Colonic mucosa (tissue), 4 donors: ENCODE measurements at regions not wholly inside any gene's neighbourhood (a gene's known extent, or its start where the extent isn't known, plus 50 kb on each side); places are given as distances from the start of the nearest gene placed in this dataset.
"Not testable (repeated sequence)": the region's sequence is repeated elsewhere in the genome, so short reads cannot be mapped to it uniquely, and the experiment has no call there.

Source experiments
- DNase-seq: peaks from one replicate; pipeline ENCODE4 v3.0.0-alpha.2; 2020
- H3K27ac ChIP-seq: fragments of 200-600 bp; one replicate; pipeline ENCODE4 v1.8.0; 2021
- H3K27me3 ChIP-seq: fragments of 200-600 bp; one replicate; pipeline ENCODE4 v1.8.0; 2021
- H3K36me3 ChIP-seq: fragments of 200-600 bp; one replicate; pipeline ENCODE4 v1.8.0; 2021
- H3K4me1 ChIP-seq: fragments of 200-600 bp; one replicate; pipeline ENCODE4 v1.8.0; 2021; ENCODE audit warnings: mild to moderate bottlenecking
- H3K4me3 ChIP-seq: fragments of 200-600 bp; one replicate; pipeline ENCODE4 v1.8.0; 2021
- H3K9ac ChIP-seq, 2 donors: one replicate each; pipeline ENCODE4 v1.7.0; 2013; ENCODE audit warnings: control low read depth in 2 of 2, low read depth in 2 of 2, low read length in 2 of 2
- H3K9me3 ChIP-seq: fragments of 200-600 bp; one replicate; pipeline ENCODE4 v1.8.0; 2021
- intact Hi-C: fragments of 100-400 bp; cut with DNase I; formaldehyde crosslinking; loops from one replicate; pipeline ENCODE4 v1.14.1; 2022
- TF ChIP-seq, protein P1 (sequence below): fragments of 200-600 bp; IDR thresholded peaks from one replicate; pipeline ENCODE4 v1.8.0; 2022; ENCODE audit warnings: antibody characterized with exemption, mild to moderate bottlenecking
- donor health status: healthy.
- donor health status: DM: no; HTN: no; CAD: no.
- donor health status: DM: no; HTN: no; CAD: no.

- intact Hi-C loops, result no loop called here
- Histone ChIP-seq H3K27ac (no peak overlapping the region), H3K4me3 (no peak overlapping the region), H3K9ac (no peak overlapping the region), H3K27me3 (no peaks in the 10 kb centered on the region), H3K9me3 (no peaks in the 10 kb centered on the region), H3K4me1 (no peaks in the 10 kb centered on the region), H3K36me3 (no peaks in the 10 kb centered on the region)
- no peak for DNase-seq
- TF ChIP-seq, protein P1, sequence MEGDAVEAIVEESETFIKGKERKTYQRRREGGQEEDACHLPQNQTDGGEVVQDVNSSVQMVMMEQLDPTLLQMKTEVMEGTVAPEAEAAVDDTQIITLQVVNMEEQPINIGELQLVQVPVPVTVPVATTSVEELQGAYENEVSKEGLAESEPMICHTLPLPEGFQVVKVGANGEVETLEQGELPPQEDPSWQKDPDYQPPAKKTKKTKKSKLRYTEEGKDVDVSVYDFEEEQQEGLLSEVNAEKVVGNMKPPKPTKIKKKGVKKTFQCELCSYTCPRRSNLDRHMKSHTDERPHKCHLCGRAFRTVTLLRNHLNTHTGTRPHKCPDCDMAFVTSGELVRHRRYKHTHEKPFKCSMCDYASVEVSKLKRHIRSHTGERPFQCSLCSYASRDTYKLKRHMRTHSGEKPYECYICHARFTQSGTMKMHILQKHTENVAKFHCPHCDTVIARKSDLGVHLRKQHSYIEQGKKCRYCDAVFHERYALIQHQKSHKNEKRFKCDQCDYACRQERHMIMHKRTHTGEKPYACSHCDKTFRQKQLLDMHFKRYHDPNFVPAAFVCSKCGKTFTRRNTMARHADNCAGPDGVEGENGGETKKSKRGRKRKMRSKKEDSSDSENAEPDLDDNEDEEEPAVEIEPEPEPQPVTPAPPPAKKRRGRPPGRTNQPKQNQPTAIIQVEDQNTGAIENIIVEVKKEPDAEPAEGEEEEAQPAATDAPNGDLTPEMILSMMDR, result no peak
These were observed 945.5 kb downstream of the TTLL7 start for GRCh38 chr1:83053446-83053845.

GRCh38 chr1:83052865-83053264 lies 946.1 kb downstream of the TTLL7 start:
- no peaks in the 10 kb centered on the region for H3K36me3 ChIP-seq
- intact Hi-C loops, result no loop called here
- H3K4me3 ChIP-seq, result no peak overlapping the region
- no peak overlapping the region for H3K27ac ChIP-seq
- H3K9me3 ChIP-seq, result no peaks in the 10 kb centered on the region
- no peak overlapping the region for H3K9ac ChIP-seq
- H3K27me3 ChIP-seq, result no peaks in the 10 kb centered on the region
- TF ChIP-seq, protein P1, result no peak
- DNase-seq, result no peak
- H3K4me1 ChIP-seq, result no peaks in the 10 kb centered on the region

GRCh38 chr1:83051053-83051452 lies 947.9 kb downstream of the TTLL7 start:
- H3K36me3 ChIP-seq, H3K4me1 ChIP-seq, intact Hi-C loops, H3K27me3 ChIP-seq, H3K9me3 ChIP-seq, H3K27ac ChIP-seq, H3K4me3 ChIP-seq, H3K9ac ChIP-seq, DNase-seq: not testable (repeated sequence)

- H3K4me1 ChIP-seq, result no peaks in the 10 kb centered on the region
- H3K9me3 ChIP-seq, result no peaks in the 10 kb centered on the region
- H3K27me3 ChIP-seq, result no peaks in the 10 kb centered on the region
- no peak overlapping the region for H3K9ac ChIP-seq
- no peaks in the 10 kb centered on the region for H3K36me3 ChIP-seq
- no peak overlapping the region for H3K27ac ChIP-seq
- intact Hi-C loops, result no loop called here
- no peak for DNase-seq
- TF ChIP-seq, protein P1, result no peak
- no peak overlapping the region for H3K4me3 ChIP-seq
These were observed 955.7 kb downstream of the TTLL7 start for GRCh38 chr1:83043244-83043643.

DNA sequence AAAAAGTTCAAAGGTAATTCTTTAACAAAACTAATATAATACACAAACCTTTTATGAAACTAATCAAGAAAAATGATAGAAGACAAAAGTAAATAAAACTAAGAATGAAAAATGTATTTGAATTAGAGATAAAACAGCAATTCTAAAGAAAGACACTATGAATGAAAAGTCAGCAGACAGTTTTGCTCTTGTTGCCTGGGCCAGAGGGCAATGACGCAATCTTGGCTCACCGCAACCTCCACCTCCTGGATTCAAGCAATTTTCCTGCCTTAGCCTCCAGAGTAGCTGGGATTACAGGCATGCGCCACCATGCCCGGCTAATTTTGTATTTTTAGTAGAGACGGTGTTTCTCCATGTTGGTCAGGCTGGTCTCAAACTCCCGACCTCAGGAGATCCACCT lies 959.8 kb downstream of the TTLL7 start:
- DNase-seq, H3K9me3 ChIP-seq, H3K4me3 ChIP-seq, H3K27ac ChIP-seq, H3K27me3 ChIP-seq, H3K36me3 ChIP-seq, H3K4me1 ChIP-seq, intact Hi-C loops, H3K9ac ChIP-seq: not testable (repeated sequence)

DNA sequence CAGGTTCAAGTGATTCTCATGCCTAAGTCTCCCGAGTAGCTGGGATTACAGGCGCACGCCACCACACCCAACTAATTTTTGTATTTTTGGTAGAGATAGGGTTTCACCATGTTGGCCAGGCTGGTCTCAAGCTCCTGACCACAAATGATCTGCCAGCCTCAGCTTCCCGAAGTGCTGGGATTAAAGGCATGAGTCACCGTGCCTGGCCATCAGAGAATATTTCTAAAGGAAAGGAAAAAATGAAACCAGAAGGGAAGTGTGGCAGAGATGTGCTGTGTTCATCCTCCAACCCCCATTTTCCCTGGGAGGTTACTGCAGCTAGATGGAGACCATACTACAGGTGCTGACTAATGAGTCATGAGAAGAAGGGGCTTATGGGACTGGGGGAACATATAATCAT lies 964.1 kb downstream of the TTLL7 start:
- TF ChIP-seq, protein P1, result no peak
- Histone ChIP-seq H3K9ac (no peak overlapping the region), H3K27me3 (no peaks in the 10 kb centered on the region), H3K4me1 (no peaks in the 10 kb centered on the region), H3K4me3 (no peak overlapping the region), H3K36me3 (no peaks in the 10 kb centered on the region), H3K9me3 (no peaks in the 10 kb centered on the region), H3K27ac (no peak overlapping the region)
- intact Hi-C loops, result no loop called here
- DNase-seq, result no peak

- no peaks in the 10 kb centered on the region for H3K27me3 ChIP-seq
- no peaks in the 10 kb centered on the region for H3K9me3 ChIP-seq
- no peaks in the 10 kb centered on the region for H3K4me1 ChIP-seq
- TF ChIP-seq, protein P1, result no peak
- H3K9ac ChIP-seq, result no peak overlapping the region
- H3K27ac ChIP-seq, result no peak overlapping the region
- intact Hi-C loops, result no loop called here
- no peak for DNase-seq
- H3K4me3 ChIP-seq, result no peak overlapping the region
- no peaks in the 10 kb centered on the region for H3K36me3 ChIP-seq
These were observed 965.2 kb downstream of the TTLL7 start for GRCh38 chr1:83033682-83034081.
